HG03159 (cell line): ENCODE measurements at regions not wholly inside any gene's neighbourhood (a gene's known extent, or its start where the extent isn't known, plus 50 kb on each side); places are given as distances from the start of the nearest gene placed in this dataset.

ENCODE experiments used
- ATAC-seq: cut with Tn5 transposase; IDR thresholded peaks from one replicate; pipeline ENCODE4 v1.9.1; 2021; ENCODE audit warnings: mild to moderate bottlenecking, moderate library complexity; ENCODE audit not compliant: unreplicated experiment

DNA sequence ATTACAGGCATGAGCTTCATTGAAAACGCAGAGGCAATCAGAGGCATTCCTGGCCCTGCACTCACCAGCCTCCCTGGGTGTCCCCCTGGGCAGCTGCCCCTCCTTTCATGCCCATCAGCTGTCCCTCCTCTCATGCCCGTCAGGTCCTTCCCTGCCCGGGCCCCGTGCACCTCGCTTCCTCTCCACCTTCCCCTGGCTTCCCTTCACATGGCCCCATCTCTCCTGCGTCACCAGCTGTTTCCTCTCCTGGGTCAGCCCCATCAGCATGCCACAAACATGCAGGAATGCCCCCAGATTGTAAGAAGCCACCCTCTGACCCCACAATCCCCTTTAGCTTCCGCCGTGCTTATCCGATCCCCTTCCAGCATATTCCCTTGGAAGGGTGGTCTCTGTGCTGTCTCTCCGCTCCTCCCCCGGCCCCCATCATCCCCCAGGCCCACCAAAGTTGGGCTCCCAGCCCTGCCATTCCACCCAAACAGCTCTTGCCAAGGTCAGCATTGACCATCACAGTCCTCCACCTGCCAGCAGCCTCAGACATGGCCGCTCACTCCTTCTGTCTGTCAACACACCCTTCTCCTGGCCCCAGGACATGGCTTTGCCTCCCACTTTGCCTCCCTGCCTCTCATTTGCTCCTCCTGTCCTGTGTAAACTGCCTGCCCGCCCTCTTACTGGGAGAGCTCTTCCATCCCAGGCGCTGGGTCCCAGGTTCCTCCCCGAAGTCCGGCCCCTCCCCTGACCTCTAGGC lies 98.6 kb upstream of the IER5L start:
- ATAC-seq: no peak

DNA sequence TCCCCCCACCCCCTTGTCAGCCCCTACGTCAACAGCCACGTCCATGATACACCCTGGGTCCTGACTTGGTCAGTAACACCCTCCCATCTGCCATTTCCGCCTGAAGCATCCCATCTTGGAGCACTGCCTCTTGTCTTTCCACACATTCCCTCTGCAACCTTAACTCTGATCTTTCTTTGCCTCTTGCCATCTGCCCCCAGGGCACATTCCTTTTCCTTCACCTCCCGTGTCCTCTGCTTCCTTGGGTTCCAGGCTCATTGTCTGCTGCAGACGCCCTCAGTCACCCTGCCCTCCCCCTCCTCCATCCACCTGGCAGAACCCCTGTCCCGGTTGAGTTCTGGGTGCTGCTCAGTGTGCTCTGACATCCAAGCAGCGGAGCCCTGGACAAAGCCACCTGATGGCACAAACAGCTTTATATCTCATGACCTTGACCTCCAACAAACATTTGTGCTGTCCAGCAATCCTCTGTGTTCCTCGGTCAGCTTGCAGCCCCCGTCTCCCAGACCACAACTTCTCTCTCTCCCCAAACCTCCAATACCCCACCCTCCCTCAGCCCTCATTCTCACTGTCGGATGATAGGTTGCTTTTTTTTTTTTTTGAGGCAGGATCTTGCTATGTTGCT lies 97.7 kb upstream of the IER5L start:
- no peak for ATAC-seq

DNA sequence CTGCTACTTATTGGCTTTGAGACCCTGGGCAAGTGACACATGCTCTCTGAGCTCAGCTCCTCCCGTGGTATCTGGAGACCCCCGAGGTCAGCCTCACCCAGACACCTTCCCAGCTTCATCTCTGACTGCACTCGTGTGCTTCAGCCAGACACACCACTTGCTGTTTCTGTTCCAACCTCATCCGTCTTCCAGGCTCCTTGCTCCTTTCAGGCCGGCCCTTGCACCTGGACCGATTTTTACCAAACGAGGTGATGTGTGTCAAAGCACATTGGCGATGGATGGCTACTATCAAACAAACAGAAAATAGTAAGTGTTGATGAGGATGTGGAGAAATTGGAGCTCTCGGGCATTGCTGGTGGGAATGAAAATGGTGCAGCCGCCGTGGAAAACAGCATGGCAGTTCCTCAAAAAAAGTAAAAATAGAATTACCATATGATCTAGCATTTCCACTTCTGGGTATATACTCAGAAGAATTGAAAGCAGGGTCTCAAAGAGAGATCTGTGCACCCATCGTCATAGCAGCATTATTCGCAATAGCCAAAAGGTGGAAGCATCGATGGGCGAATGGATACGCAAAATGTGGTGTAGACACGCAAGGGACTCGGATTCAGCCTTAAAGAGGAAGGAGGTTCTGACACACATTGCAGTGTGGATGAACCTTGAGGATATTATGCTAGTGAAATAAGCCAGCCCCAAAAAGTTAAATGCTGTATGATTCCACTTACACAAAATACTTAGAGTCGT lies 96.1 kb upstream of the IER5L start:
- ATAC-seq: no peak

DNA sequence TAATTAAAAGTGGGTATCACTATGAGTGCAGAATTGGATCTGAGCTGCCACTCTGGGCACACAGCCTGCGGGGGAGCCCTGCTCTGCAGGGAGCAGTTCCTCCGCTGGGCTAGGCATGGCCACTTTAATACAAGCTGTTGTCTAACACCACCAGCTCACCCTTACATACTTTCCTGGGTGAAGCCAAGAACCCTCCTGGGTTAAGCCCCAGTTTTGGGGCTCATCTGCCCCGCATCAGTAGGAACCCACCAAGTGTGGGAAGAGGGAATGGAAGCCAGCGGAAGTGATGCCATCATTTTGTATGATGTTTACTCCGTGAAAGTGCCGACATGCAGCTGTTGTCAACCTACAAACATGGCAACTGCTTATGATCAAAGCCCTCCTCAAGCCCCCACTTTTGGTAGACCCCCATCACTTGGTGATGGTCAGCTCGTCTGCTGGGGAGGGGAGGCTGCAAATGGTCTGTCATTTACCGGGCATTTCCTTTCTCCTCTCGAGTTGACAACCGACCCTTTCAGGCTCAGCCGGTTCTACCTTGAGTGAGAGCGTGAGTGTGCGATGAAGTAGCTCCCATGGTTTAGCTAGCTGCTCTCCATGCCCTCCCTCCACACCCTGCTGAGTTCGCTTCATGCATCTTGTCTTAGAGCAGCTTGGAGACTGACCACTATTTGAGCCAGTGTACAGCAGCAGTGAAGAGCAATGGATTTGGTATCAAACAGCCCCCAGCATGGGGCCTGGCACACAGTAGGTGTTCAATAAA lies 95.3 kb upstream of the IER5L start:
- ATAC-seq: no peak

DNA sequence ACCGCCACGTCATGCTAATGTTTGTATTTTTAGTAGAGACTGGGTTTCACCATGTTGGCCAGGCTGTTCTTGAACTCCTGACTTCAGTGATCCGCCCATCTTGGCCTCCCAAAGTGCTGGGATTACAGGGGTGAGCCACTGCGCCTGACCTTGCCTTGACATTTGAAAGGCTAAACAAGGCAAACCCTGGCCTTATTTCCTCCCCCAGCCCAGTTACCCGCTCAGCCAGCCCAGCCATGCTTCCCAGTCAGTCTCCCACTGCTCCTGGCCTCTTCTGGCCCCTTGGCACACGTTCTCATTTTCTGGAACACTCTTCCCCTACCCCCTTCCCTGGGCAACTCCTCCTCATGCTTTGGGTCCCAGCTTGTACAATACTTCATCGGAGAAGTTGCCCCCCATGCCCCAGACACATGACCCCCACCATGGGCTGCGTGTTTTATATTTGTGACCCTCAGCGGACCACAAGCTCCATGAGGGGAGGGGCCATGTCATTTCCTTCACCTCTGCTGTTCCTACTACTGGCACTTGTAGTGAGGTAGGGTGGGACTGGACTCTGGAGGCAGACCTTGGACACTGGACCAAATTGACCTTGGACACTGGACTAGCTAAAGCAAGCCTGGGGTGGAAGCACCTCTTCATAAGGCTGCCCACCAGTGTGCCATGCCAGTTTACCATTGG lies 94.4 kb upstream of the IER5L start:
- no peak for ATAC-seq

DNA sequence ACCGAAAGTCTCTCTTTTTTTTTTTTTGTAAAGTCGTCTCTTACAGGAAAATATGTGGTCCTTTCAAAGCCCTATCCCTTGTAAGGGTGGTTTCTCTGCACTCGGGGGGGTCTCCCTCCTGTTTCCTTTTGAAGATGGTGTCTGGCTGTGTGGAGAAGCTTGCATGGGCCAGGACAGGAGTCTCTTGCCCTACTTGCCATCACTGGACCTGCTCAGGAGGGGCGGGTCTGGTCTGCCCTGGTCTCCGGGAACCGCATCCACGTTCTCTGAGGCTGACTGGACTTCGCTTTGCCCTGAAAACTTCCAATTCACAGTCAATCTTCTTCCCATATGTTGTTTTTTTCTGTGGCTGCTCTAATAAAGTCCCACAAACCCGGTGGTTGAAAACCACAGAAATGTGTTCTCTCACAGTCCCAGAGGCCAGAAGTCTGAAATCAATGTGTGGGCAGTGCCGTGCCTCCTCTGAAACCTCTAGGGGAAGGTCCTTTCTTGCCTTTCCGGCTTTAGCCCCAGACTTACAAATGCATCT lies 92.9 kb upstream of the IER5L start:
- ATAC-seq: no peak

DNA sequence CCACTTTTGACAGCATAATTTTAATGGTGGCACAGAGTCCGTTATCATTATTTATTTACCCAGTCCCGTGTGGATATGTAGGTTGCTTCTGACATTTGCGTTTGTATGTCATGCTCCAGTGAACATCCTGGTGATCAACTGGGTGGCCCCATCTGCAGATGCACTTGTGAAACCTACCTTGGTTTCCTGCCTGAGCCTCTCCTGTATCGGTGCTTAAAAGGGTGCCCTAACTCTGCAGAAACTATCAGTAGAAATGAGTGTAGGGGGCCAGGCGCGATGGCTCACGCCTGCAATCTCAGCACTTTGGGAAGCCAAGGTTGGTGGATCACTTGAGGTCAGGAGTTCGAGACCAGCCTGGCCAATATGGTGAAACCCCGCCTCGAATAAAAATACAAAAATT lies 92.1 kb upstream of the IER5L start:
- ATAC-seq: peak; percentile 76

DNA sequence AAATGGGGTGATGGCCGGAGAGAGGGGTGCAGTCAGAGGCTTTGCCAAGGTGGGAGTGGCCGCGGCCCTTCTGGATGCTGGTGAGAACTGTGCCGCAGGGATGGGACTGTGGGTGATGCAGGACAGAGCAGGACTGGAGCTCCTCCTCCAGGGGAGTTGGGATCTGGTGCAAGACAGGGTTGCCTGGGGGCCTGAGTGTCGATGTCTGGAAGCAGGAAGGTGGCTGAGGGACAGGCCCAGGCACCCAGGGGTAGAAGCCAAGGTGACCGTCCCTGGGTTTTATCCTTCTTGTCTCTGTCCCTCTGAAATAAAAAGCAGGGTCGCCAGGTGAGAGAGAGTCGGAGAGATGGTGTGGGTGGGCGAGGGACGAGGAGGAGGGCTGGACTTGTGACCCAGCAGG lies 89.1 kb upstream of the IER5L start:
- ATAC-seq: no peak

DNA sequence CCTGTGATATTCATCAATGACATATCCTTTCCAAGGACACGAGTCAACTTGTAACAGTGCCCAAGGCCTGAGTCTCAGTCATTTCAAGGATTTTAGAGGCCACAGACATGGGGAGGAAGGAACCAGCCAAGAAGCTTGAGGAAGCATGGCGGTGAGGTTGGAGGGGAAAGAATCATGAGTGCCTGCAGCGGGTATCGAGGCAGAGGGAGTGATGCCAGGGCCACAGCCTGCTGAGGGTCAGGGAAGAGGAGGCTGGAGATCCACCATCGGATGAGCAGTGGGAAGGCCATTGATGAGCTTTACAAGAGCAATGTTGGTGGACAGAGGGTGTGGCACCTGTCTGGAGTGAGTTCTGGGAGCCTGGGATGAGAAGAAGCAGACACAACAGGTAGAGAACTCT lies 88.5 kb upstream of the IER5L start:
- ATAC-seq: no peak

DNA sequence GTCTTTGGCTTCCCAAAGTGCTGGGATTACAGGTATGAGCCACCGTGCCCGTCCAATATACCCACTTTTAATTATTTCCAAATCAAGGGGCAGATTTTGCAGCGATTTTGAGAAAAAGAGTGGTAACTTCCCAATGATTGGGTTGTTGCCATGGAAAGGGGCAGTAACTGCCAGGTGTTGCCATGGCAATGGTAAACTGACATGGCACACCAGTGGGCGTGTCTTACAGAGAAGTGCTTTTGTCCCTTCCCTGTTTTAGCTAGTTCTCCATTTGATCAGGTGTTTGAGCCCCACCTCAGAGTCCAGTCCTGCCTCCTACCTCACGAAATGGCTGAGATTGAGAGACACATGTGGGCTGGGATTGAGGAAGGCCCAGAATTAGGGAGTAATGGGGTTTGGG lies 86.3 kb upstream of the IER5L start:
- ATAC-seq: no peak

DNA sequence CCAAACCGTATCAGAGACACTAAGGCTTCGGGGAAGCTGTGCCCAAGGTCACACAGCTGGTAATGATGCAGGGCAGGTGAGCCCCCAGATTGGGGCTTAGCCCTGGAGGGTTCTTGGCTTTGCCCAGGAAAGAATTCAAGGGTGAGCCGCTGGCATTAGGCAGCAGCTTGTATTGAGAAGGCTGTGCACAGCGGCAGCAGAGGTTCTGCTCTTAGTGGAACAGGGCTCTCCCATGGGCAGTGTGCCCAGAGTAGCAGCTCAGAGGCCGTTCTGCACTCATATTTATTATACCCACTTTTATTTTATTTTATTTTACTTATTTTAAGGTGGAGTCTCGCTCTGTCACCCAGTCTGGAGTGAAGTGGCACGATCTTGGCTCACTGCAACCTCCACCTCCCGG lies 85.8 kb upstream of the IER5L start:
- no peak for ATAC-seq

DNA sequence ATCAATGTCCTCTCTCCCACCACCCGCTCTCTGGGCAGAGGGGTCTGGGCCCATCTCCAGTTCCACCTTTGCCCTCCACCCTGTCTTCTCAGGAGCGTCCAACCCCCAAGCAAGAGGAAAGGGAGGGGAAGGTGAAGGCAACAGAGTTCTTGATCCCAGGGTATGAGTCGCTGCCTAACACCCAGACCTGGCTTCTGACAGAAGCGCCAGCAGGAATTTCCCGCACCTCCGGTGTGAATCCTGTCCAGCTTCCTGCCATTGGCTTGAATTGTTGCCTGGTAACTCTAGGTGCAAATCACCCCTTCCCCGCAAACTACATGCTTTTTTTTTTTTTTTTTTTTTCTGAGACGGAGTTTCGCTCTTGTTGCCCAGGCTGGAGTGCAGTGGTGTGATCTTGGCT lies 84.2 kb upstream of the IER5L start:
- ATAC-seq: no peak

DNA sequence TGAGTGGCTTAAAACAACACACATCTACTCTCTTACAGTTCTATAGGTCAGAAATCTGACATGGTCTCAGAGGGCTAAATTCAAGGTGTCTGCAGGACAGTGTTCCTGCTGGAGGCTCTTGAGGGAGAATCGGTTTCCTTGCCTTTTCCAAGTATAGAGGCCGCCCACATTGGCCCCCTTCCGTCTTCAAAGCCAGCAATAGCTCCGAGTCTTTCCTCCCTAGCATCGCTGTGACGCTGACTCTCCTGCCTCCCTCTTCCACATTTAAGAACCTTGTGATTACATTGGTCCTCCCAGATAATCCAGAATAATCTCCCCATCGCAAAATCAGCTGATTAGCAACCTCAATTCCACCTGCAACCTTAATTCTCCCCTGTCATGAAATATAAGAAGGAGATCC lies 81.3 kb upstream of the IER5L start:
- no peak for ATAC-seq

DNA sequence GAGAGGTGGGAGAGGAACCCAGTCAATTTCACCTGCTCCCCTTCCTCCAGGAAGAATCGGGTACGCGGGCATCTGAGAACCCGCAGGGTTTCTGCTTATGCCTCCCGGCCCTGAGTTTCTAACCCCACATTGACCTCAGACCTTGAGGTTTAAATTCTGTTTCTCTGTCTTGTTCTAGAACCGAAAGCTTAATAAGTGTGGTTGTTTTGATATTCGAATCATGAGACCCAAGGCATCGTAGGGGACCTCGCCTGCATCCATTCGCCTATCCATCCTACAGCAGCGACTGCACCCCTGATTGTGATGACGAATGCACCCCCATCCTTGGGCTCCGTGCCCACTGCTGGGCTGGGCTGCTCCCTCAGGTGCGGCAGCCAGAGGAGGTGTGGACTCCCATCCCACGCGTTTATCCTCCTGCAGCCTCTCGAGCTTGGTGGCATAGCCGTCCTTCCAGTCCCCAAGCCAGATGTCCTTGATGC lies 80.8 kb upstream of the IER5L start:
- ATAC-seq: no peak

DNA sequence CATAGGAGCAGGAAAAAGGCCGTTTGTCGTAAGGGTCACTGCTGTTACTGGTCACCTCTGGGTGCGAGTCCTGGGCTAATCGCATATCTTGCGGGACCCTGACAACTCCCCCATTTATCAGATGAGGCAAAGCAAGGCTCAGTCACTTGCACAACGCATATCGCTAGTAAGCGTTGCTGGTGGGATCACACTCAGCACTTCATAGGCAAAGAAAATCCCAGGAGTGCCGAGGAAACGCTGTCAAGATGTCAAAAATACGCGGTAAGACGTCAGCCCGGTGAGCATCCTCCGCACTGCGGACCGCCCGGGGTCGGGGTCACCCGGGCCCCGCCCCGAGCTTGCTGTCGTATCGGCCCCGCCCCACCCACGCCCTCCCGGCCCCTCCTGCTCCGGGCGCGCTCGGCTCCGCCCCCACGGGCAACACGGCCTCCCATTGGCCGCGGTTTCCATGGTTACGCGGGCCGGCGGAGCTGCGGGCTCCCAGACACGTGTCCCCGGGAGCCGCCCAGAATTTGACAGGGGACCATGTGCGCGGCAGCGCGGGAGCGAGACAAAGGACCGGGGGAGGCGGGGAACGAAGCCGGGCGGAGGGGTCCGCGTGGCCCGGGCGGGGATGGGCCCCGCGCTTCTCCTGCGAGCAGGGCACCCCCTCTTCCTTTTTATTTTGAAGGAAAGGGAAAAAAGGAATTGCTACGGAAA lies 80.2 kb upstream of the IER5L start:
- ATAC-seq: peak; percentile 61

DNA sequence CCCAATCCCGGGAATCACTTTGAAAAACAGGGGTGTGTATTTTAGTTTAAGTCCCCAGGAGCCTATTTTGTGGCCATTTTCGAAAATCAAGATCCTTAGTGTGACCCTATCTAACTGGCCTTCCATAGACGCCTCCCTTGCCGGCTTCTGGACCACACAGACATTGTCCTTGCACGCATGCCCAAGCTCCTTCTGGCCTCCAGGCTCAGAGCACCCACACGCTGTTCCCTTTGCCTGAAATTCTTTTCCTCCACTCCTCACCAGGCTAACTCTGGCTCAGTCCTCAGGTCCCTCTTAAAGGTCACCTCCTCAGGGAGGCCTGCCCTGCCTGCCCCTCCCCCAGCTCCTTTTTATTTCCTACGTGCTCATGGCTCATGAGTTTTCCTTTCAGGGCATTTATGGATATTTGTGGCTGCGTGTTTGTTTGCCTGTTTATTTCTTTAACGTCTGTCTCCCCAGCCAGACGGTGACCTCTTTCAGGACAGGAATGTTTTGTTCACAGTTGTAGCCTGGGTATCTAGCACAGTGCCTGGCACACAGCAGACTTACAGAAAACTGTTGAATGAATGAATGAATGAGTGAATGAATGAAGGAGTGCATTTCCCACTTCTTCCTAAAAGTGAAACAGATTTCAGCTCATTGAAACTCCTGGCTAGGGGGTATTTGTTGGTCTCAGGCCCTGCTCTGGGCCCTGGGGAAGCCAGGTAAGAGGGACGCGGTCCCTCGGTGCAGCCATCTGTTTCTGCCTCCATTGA lies 79.1 kb upstream of the IER5L start:
- ATAC-seq: no peak

DNA sequence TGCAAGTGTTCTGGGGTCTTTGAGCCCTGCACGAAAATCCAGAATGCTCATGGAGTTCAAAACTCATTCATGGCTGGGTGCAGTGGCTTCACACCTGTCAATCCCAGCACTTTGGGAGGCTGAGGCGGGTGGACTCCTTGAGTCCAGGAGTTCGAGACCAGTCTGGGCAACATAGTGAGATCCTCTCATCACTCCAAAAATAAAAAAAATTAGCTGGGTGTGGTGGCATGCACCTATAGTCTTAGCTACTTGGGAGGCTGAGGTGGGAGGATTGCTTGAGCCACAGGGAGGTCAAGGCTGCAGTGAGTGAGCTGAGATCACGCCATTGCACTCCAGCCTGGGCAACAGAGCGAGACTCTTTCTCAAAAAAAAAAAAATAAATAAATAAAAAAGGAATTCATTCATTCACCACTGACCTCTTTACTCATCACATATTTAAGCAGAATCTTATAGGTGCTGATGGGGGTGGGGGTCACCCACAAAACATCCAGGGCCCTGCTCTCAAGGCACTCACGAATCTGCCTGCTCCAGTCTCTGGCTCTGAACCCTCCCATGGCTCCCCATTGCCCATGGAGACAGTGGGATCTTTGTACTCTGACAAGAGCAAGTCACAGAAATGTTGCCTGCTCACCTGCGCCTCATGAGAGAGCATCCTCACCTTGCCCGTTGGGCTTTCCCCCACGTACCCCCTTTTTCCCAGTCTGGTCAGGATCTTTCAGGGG lies 76.7 kb upstream of the IER5L start:
- ATAC-seq: no peak

DNA sequence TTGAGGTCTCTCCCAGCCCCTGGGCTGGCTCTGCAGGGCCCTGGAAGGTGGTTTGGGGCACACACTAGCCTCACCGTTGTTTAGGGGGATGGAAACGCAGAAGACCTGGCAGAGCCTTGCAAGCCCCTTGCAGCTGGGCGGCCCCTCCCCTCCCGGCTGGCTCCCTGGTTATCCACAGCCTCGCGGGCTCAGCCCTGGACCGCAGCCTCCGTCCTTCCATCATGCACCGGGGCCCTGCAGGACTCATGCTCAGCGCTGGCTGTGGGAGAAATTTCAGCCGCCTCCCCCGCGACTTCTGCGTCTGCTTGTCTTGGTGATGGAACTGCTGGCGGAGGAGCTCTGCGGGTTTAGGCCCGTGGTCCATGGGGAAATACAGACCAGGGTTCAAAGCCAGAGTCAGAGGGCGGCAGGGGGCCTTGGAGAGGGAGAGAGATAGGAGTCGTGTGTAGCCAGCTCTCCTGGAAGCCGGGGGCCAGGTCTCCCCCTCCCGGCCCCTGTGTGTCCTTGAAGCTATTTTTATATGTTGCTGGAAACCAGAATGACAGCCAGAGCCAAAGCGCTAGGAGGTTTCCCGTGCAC lies 75.8 kb upstream of the IER5L start:
- no peak for ATAC-seq
